GM18951 (cell line): ENCODE measurements at regions not wholly inside any gene's neighbourhood (a gene's known extent, or its start where the extent isn't known, plus 50 kb on each side); places are given as distances from the start of the nearest gene placed in this dataset.

Source experiments
- POLR2A ChIP-seq: IDR thresholded peaks from 4 replicates; pipeline ENCODE4 v1.6.1; 2011; ENCODE audit warnings: mild to moderate bottlenecking; ENCODE audit not compliant: insufficient read length, insufficient read depth; ENCODE audit errors: extremely low read depth
- in situ Hi-C: fragments of 300-500 bp; cut with MboI; formaldehyde crosslinking; loops from one replicate; pipeline ENCODE4 v1.12.0; 2022; ENCODE audit warnings: low sequenced_read_pairs, mixed read lengths, inconsistent platforms; ENCODE audit not compliant: unreplicated experiment

DNA sequence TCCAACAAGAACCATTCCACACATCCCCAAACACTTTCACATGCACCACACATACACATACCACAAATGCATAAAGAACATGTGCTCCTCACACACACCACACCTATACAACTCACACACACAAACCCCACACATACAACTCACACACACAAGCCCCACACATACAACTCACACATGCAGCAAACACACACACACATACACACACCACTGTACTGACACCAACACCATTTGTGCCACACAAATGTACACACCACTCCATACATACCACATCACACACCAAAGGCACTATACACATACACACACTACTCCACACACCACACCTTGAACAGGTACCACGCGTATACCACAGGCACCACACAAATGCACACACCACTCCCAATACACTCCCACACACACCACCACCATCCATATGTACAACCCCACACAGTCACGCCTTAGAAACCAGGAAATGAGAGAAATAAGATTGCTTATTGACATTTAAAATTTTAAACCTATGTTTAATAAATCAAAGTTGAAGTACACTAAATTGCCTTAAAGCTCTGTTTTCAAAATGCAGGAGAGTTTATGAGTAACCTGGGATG, 107.4 kb downstream of the ARL4A start:
- in situ Hi-C loops, result no loop called here

DNA sequence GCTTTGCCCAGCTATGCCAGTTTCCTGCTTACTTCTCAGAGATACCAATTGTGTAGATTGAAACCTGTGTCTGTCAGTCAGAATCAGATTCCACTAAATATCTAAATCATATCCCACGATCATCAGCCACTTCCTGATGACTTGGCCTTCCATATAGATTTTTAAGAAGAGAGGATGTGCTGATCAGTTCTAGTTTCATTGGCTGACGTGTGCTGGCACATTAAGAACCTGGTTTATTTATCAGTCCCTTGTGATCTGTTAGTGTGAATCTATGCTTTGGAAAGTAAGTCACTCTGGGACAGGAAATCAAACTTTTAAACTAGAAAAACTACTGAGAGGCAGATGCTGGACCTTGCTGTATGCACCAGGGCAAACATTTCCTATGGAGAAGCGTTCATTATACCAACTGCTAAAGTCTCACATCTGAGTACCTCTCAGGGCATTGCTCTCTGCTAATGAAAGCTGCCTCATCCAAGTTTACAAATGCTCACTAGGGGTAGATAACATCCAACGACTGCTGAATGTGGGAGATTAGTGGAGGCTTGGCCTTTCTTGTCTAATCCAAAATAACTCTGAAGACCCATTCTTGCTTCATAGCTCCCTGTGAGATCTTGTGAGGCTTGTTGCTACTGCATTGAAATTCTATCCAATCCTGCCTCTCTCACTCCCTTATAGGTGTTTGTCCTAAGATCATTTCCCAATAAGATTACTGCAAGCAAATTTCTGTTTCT, 109.1 kb downstream of the ARL4A start:
- no peak for TF ChIP-seq POLR2A
- in situ Hi-C loops, result no loop called here

More for the DNA sequence above, 107.4 kb downstream of the ARL4A start:
- no peak for TF ChIP-seq POLR2A

DNA sequence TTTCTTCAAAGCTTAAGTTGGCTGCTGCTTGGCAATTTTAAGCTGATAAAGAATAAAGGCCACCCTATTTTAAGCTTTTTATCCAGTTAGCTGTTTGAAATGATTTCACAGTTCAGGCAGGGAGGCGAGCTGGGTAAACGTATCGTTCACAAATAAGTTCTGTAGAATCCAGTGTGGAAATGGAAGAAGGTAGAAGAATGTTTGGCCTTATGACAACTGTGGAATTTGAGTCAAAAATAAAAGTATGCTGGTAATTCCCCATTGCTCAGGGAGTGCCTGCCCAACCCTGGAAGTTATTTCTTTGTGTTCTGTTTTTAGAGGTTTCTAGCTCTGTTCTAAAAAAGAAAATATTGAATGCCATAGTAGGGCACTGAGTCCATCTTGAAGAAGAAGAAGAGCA, 113.1 kb downstream of the ARL4A start:
- in situ Hi-C loops, result no loop called here
- no peak for TF ChIP-seq POLR2A

GRCh38 chr7:12801107-12801506, 113.7 kb downstream of the ARL4A start:
- no peak for TF ChIP-seq POLR2A
- in situ Hi-C loops, result no loop called here

DNA sequence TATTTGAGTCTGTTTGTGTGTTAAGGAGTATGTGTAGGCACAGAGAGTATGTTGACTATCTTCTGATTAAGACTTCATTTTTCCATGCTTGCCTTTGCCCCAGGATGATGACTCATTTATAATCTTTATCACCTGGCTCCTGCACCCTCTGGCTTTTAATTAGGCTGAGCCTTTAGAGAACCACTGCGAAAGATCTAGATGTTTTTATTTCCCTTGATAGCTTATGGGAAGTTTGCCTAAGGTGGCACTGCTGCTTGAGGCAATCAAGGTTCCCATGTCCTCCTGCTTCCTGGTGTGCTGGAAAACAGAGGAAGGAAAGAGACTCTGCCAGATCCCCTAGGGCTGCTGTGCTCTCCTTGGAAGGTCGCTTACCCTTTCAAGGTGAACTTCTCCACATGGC, 114.6 kb downstream of the ARL4A start:
- in situ Hi-C loops, result no loop called here
- no peak for TF ChIP-seq POLR2A

DNA sequence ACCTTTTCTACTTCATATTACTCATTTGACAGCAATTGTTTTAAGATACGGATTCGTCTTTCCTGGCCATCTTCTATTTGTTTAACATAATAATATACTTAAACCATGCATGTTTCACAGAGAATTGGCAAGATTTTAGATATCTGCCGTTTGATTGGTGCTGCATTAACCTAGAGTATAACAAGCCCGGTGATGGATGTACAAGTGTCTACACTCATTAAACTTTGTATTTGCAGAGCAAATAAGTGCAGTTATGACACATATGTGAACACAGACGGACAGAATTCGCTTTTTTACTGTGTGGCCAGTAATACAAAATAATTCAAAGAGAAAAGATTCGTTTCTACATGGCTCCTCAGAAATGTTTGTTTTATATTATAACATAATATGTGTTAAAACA, 116.1 kb downstream of the ARL4A start:
- TF ChIP-seq POLR2A, result no peak
- in situ Hi-C loops, result no loop called here

DNA sequence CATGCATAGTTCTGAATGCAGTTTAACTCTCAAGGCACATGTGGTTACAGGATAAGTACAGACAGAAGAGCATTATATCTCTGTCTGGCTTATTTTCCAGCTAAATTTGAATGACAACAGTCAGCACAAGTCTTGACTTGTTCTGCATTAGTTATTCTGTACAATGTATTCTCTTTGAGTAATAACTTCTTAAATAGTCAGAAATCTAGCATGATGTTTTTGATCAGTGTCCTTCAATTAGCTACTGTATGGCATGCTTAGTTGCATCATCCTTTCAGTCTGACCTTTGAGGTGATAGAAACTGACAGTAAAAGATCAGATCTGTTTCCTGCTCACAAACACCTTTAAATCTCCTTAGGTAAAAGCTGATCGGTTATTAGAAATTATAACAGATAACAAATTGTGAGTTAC, 118.1 kb downstream of the ARL4A start:
- in situ Hi-C loops, result no loop called here
- TF ChIP-seq POLR2A, result no peak

DNA sequence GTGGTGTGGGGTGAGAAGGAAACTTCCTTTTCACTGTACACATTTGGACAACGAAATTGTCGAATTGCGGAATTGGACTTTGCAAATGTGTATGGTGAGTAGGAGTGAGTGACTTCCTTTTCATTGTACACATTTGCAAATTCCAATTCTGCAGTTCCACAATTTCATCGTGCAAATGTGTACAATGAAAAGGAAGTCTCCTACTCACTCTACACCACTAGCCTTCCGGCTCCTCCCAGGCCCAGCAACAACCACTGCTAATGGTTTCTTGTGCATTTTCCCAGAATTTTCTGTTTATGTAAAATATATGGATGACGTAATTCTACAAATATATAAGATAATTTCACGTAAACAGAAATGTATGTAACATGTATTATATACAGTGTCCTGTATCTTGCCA, 118.5 kb downstream of the ARL4A start:
- in situ Hi-C loops, result no loop called here
- no peak for TF ChIP-seq POLR2A

- in situ Hi-C loops, result no loop called here
Measured at GRCh38 chr7:12809476-12809875, 122.0 kb downstream of the ARL4A start.

GRCh38 chr7:12812111-12812510, 124.7 kb downstream of the ARL4A start:
- in situ Hi-C loops, result no loop called here
- no peak for TF ChIP-seq POLR2A

More at GRCh38 chr7:12809476-12809875, 122.0 kb downstream of the ARL4A start:
- TF ChIP-seq POLR2A, result no peak

GRCh38 chr7:12814107-12814506, 126.7 kb downstream of the ARL4A start:
- in situ Hi-C loops, result no loop called here
- TF ChIP-seq POLR2A, result no peak

- TF ChIP-seq POLR2A, result no peak
- in situ Hi-C loops, result no loop called here
Measured at GRCh38 chr7:12814828-12815227, 127.4 kb downstream of the ARL4A start.

- in situ Hi-C loops, result no loop called here
- no peak for TF ChIP-seq POLR2A
Measured at GRCh38 chr7:12815426-12815825, 128.0 kb downstream of the ARL4A start.

DNA sequence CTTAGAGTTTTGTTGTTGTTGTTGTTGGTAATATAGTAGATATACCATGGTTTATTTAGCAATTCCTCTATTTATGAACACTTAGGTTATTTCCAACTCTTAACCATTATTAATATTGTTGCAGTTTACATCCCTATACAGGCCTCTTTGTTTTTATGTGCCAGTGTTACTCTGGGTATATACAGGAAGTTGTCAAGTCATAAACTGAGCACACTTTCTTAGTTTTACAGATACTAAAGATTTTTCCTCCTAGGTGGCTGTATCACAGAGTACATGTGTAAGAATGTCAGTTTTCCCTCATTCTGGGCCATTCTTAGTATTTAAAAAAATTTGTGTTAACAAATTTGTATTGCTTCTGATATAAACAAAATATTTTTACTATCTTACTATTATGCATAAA, 128.4 kb downstream of the ARL4A start:
- no peak for TF ChIP-seq POLR2A
- in situ Hi-C loops, result no loop called here
